ENCODE measurements at regions not wholly inside any gene's neighbourhood (a gene's known extent, or its start where the extent isn't known, plus 50 kb on each side); places are given as distances from the start of the nearest gene placed in this dataset.

- TF ChIP-seq ARID4B (CRISPR knock-in tag; IDR thresholded peaks at IDR 0.05; ENCODE audit: borderline replicate concordance) (no peak), ZNF317 (CRISPR knock-in tag; IDR thresholded peaks at IDR 0.05; ENCODE audit: borderline replicate concordance, low read depth) (no peak), NR2C2 (CRISPR knock-in tag; IDR thresholded peaks at IDR 0.05) (no peak)
These were observed 286.7 kb downstream of the SEC14L1 start (continued) for GRCh38 chr17:77427391-77427991.

- DNase-seq (ENCODE audit: low spot score) = no peak
- no peaks in the 10 kb centered on the region for H3K36me3 Mint-ChIP-seq
- TF ChIP-seq E2F4 (CRISPR knock-in tag; IDR thresholded peaks at IDR 0.05; ENCODE audit: borderline replicate concordance, low read depth) = no peak
- 0 out of 2 replicates have a peak, but pooled peaks have one; percentile 30 for TF ChIP-seq E2F5 (CRISPR knock-in tag; IDR thresholded peaks at IDR 0.05)
- ChIA-PET POLR2A (no interaction called here), CTCF (interaction anchor here (0.6 to 3.4 kb wide), 16 partner anchors 9 to 146 kb away, joined by 3 to 93 read pairs (median 22); no protein-coding TSS in a partner anchor)
- no peaks in the 10 kb centered on the region for H3K27me3 Mint-ChIP-seq (ENCODE audit: low read depth)
- peaks cover 75% of the 10 kb centered on the region for H3K4me1 Mint-ChIP-seq
- no peak for ATAC-seq
- no peak overlapping the region for H3K4me3 Mint-ChIP-seq
- H3K27ac Mint-ChIP-seq = peak overlapping the region; percentile 38; the same call in 1 of the 2 replicates
- no peaks in the 10 kb centered on the region for H3K9me3 Mint-ChIP-seq
These were observed 287.4 kb downstream of the SEC14L1 start for GRCh38 chr17:77428020-77428748.

- Mint-ChIP-seq H3K27me3 (ENCODE audit: low read depth) (no peaks in the 10 kb centered on the region), H3K27ac (peak overlapping the region; percentile 68), H3K4me1 (peaks cover 71% of the 10 kb centered on the region), H3K9me3 (no peaks in the 10 kb centered on the region), H3K36me3 (no peaks in the 10 kb centered on the region), H3K4me3 (no peak overlapping the region)
- ATAC-seq (no peak), DNase-seq (ENCODE audit: low spot score) (no peak)
- ChIA-PET POLR2A (no interaction called here), CTCF (interaction anchor here (0.6 to 3.4 kb wide), 23 partner anchors 9 to 464 kb away, joined by 3 to 93 read pairs (median 19); no protein-coding TSS in a partner anchor)
- TF ChIP-seq JUN (CRISPR knock-in tag; IDR thresholded peaks at IDR 0.05) = no peak
- TF ChIP-seq IRF1 (CRISPR knock-in tag; IDR thresholded peaks at IDR 0.05) = no peak
- no peak for TF ChIP-seq CDX4 (CRISPR knock-in tag; IDR thresholded peaks at IDR 0.05; ENCODE audit: borderline replicate concordance)
- no peak for TF ChIP-seq EMX1 (CRISPR knock-in tag; IDR thresholded peaks at IDR 0.05)
- TF ChIP-seq CREB1 (CRISPR knock-in tag; IDR thresholded peaks at IDR 0.05) = no peak
- TF ChIP-seq RORB (CRISPR knock-in tag; IDR thresholded peaks at IDR 0.05) = no peak
- TF ChIP-seq MLX (CRISPR knock-in tag; IDR thresholded peaks at IDR 0.05) = no peak
- TF ChIP-seq CBFB (CRISPR knock-in tag; IDR thresholded peaks at IDR 0.05; ENCODE audit: low read depth) = no peak
- TF ChIP-seq GABPB1 (CRISPR knock-in tag; IDR thresholded peaks at IDR 0.05) = no peak
- no peak for TF ChIP-seq ATF6 (CRISPR knock-in tag; IDR thresholded peaks at IDR 0.05)
- TF ChIP-seq ATF1 (CRISPR knock-in tag; IDR thresholded peaks at IDR 0.05) = no peak
- no peak for TF ChIP-seq USF2 (CRISPR knock-in tag; IDR thresholded peaks at IDR 0.05)
These were observed 288.1 kb downstream of the SEC14L1 start for GRCh38 chr17:77428749-77429368.

Data from WTC11 (cell line).